GM23338 (cell line): ENCODE measurements at regions not wholly inside any gene's neighbourhood (a gene's known extent, or its start where the extent isn't known, plus 50 kb on each side); places are given as distances from the start of the nearest gene placed in this dataset.

ENCODE experiments used
- ATAC-seq: fragments of 200-7000 bp; cut with Tn5 transposase; 3 replicates; pipeline ENCODE4 v1.9.1; 2020
- DNase-seq: peaks from one replicate; pipeline ENCODE4 v3.0.0-alpha.2; 2015; ENCODE audit warnings: low spot score
- H2AFZ ChIP-seq: fragments of 200-600 bp; sonication (generic); 2 replicates; pipeline ENCODE4 v1.8.0; 2016; ENCODE audit warnings: antibody characterized with exemption, mild to moderate bottlenecking, moderate library complexity
- H3F3A ChIP-seq: fragments of 200-600 bp; sonication (generic); replicated peaks from 2 replicates; pipeline ENCODE4 v1.8.0; 2017; ENCODE audit warnings: antibody characterized with exemption, mixed run types, low read depth
- H3K27ac ChIP-seq: fragments of 200-600 bp; sonication (generic); 2 replicates; pipeline ENCODE4 v1.6.1; 2016; ENCODE audit warnings: low read depth
- H3K27me3 ChIP-seq: fragments of 200-600 bp; sonication (generic); 2 replicates; pipeline ENCODE4 v1.8.0; 2016; ENCODE audit warnings: mild to moderate bottlenecking, mixed run types, moderate library complexity; ENCODE audit not compliant: insufficient read depth
- H3K36me3 ChIP-seq: fragments of 200-600 bp; sonication (generic); 2 replicates; pipeline ENCODE4 v1.8.0; 2016; ENCODE audit warnings: mild to moderate bottlenecking; ENCODE audit not compliant: insufficient read depth
- H3K4me1 ChIP-seq: fragments of 200-600 bp; sonication (generic); 2 replicates; pipeline ENCODE4 v1.8.0; 2016; ENCODE audit warnings: mild to moderate bottlenecking, moderate library complexity; ENCODE audit not compliant: insufficient read depth
- H3K4me2 ChIP-seq: fragments of 200-600 bp; sonication (generic); 2 replicates; pipeline ENCODE4 v1.7.1; 2017; ENCODE audit warnings: mixed run types
- H3K4me3 ChIP-seq: fragments of 200-600 bp; sonication (generic); 2 replicates; pipeline ENCODE4 v1.6.1; 2016; ENCODE audit warnings: mixed run types
- H3K79me2 ChIP-seq: fragments of 200-600 bp; sonication (generic); replicated peaks from 2 replicates; pipeline ENCODE4 v1.8.0; 2017; ENCODE audit warnings: mild to moderate bottlenecking; ENCODE audit not compliant: insufficient read depth
- H3K9me2 ChIP-seq: fragments of 200-600 bp; sonication (generic); 2 replicates; pipeline ENCODE4 v1.8.0; 2017; ENCODE audit not compliant: insufficient read depth
- H4K20me1 ChIP-seq: fragments of 200-600 bp; sonication (generic); replicated peaks from 2 replicates; pipeline ENCODE4 v1.8.0; 2017; ENCODE audit warnings: mild to moderate bottlenecking; ENCODE audit not compliant: insufficient read depth
- H3K27ac Mint-ChIP-seq: 2 replicates; pipeline ENCODE4 v1.8.0; 2020; ENCODE audit warnings: inconsistent platforms, mild to moderate bottlenecking, moderate library complexity, mixed read lengths
- H3K27me3 Mint-ChIP-seq: 3 replicates; pipeline ENCODE4 v1.8.0; 2022; ENCODE audit warnings: low read depth, mild to moderate bottlenecking, moderate library complexity, mixed read lengths, inconsistent platforms; ENCODE audit not compliant: insufficient read depth, poor library complexity
- H3K36me3 Mint-ChIP-seq: 3 replicates; pipeline ENCODE4 v1.8.0; 2021; ENCODE audit warnings: low read depth, mild to moderate bottlenecking, inconsistent platforms, moderate library complexity, mixed read lengths
- H3K4me1 Mint-ChIP-seq: 3 replicates; pipeline ENCODE4 v1.8.0; 2020; ENCODE audit warnings: mild to moderate bottlenecking, inconsistent platforms, mixed read lengths
- H3K4me3 Mint-ChIP-seq: 3 replicates; pipeline ENCODE4 v1.8.0; 2021; ENCODE audit warnings: moderate library complexity, mild to moderate bottlenecking, inconsistent platforms, mixed read lengths
- H3K9me3 Mint-ChIP-seq: 3 replicates; pipeline ENCODE4 v1.8.0; 2020; ENCODE audit warnings: moderate library complexity, mild to moderate bottlenecking, inconsistent platforms, mixed read lengths
- CREB1 ChIP-seq: fragments of 250-450 bp; sonication (Bioruptor Pico); IDR thresholded peaks from 2 replicates; pipeline ENCODE4 v1.5.0; 2020; ENCODE audit warnings: low read depth, mild to moderate bottlenecking, moderate library complexity
- ETS1 ChIP-seq: IDR thresholded peaks from 2 replicates; pipeline ENCODE4 v1.6.1; 2016; ENCODE audit warnings: antibody characterized with exemption
- EZH2 ChIP-seq: fragments of 200-600 bp; sonication (generic); IDR thresholded peaks from one replicate; pipeline ENCODE4 v1.8.0; 2017; ENCODE audit warnings: antibody characterized with exemption, mild to moderate bottlenecking, low read depth; ENCODE audit not compliant: unreplicated experiment
- EZH2phosphoT487 ChIP-seq: fragments of 200-600 bp; sonication (generic); IDR thresholded peaks from one replicate; pipeline ENCODE4 v1.8.1; 2018; ENCODE audit warnings: antibody characterized with exemption; ENCODE audit not compliant: unreplicated experiment
- JUNB ChIP-seq: IDR thresholded peaks from one replicate; pipeline ENCODE4 v1.6.1; 2016; ENCODE audit warnings: antibody characterized with exemption; ENCODE audit not compliant: unreplicated experiment
- POLR2AphosphoS5 ChIP-seq: IDR thresholded peaks from 2 replicates; pipeline ENCODE4 v1.6.1; 2016; ENCODE audit warnings: antibody characterized with exemption, low read depth
- REST ChIP-seq: IDR thresholded peaks from one replicate; pipeline ENCODE4 v1.6.1; 2018; ENCODE audit warnings: antibody characterized with exemption; ENCODE audit not compliant: unreplicated experiment
- STAT1 ChIP-seq: IDR thresholded peaks from one replicate; pipeline ENCODE4 v1.6.1; 2016; ENCODE audit warnings: antibody characterized with exemption; ENCODE audit not compliant: unreplicated experiment
- ZNF331 ChIP-seq: fragments of 250-450 bp; sonication (Bioruptor Pico); IDR thresholded peaks from 2 replicates; pipeline ENCODE4 v1.5.0; 2020; ENCODE audit warnings: low read depth, mild to moderate bottlenecking, moderate library complexity
- ZNF462 ChIP-seq: fragments of 250-450 bp; sonication (Bioruptor Pico); IDR thresholded peaks from 2 replicates; pipeline ENCODE4 v1.5.0; 2020; ENCODE audit warnings: mild to moderate bottlenecking, moderate library complexity

GRCh38 chr1:55820501-55820900, 605.3 kb upstream of the USP24 start:
- Histone ChIP-seq H3K27me3 (no peaks in the 10 kb centered on the region), H2AFZ (no peak overlapping the region), H3K36me3 (no peaks in the 10 kb centered on the region), H3K4me1 (no peaks in the 10 kb centered on the region), H3K4me2 (no peak overlapping the region), H3K4me3 (no peak overlapping the region), H4K20me1 (no peaks in the 10 kb centered on the region), H3K27ac (no peak overlapping the region), H3F3A (no peaks in the 10 kb centered on the region), H3K79me2 (no peaks in the 10 kb centered on the region), H3K9me2 (0 out of 2 replicates have a peak, but pooled peaks cover 2% of the 10 kb centered on the region)
- H3K4me1 Mint-ChIP-seq: no peaks in the 10 kb centered on the region
- peaks cover 3% of the 10 kb centered on the region for H3K27me3 Mint-ChIP-seq
- no peaks in the 10 kb centered on the region for H3K36me3 Mint-ChIP-seq
- no peak for DNase-seq
- no peak overlapping the region for H3K4me3 Mint-ChIP-seq
- ATAC-seq: no peak
- H3K9me3 Mint-ChIP-seq: no peaks in the 10 kb centered on the region
- H3K27ac Mint-ChIP-seq: no peak overlapping the region
- TF ChIP-seq CREB1 (CRISPR knock-in tag) (no peak), ZNF331 (CRISPR knock-in tag) (no peak), REST (no peak), JUNB (no peak), POLR2AphosphoS5 (no peak), EZH2 (no peak), ZNF462 (no peak), STAT1 (no peak), ETS1 (no peak), EZH2phosphoT487 (no peak)
